Left lung (tissue), 4 donors: ENCODE measurements at regions not wholly inside any gene's neighbourhood (a gene's known extent, or its start where the extent isn't known, plus 50 kb on each side); places are given as distances from the start of the nearest gene placed in this dataset.
A peak's percentile ranks its signal among the peaks of the same experiment; 100 is the strongest.

Experiments
- ATAC-seq: fragments of 200-7000 bp; cut with Tn5 transposase; one replicate; pipeline ENCODE4 v1.9.1; 2020; ENCODE audit warnings: moderate library complexity
- DNase-seq, 4 donors: peaks; one replicate each; pipeline ENCODE4 v3.0.0-alpha.2; 2013 to 2020
- H3K27ac ChIP-seq, 2 donors: fragments of 200-600 bp; sonication (generic) in 1 of 2; one replicate each; pipeline versions ENCODE4 v1.5.0 to v1.8.0; 2020 to 2021
- H3K27me3 ChIP-seq, 2 donors: fragments of 200-600 bp; sonication (generic) in 1 of 2; one replicate each; pipeline versions ENCODE4 v1.5.0 to v1.8.0; 2020 to 2021
- H3K36me3 ChIP-seq, 2 donors: fragments of 200-600 bp; sonication (generic) in 1 of 2; one replicate each; pipeline versions ENCODE4 v1.5.0 to v1.8.0; 2020 to 2021
- H3K4me1 ChIP-seq, 2 donors: fragments of 200-600 bp; one replicate each; pipeline ENCODE4 v1.8.0; 2021
- H3K4me3 ChIP-seq, 2 donors: fragments of 200-600 bp; sonication (generic) in 1 of 2; one replicate each; pipeline versions ENCODE4 v1.5.0 to v1.8.0; 2020 to 2021; ENCODE audit warnings: mild to moderate bottlenecking in 1 of 2
- H3K9me3 ChIP-seq, 2 donors: fragments of 200-600 bp; sonication (generic) in 1 of 2; one replicate each; pipeline versions ENCODE4 v1.5.0 to v1.8.0; 2020 to 2021
- intact Hi-C, 2 donors: fragments of 100-400 bp; cut with DNase I; formaldehyde crosslinking; loops; one replicate each; pipeline versions ENCODE4 v1.11.2 to v1.14.2; 2022
- TF ChIP-seq, protein P1 (sequence below), 2 donors: fragments of 200-600 bp; sonication (generic) in 1 of 2; IDR thresholded peaks; one replicate each; pipeline versions ENCODE4 v1.5.0 to v1.8.0; 2021; ENCODE audit warnings: antibody characterized with exemption in 2 of 2
- donor health status: DM: no; HTN: yes; CAD: no.
- donor health status: DM: no; HTN: no; CAD: no.

DNA sequence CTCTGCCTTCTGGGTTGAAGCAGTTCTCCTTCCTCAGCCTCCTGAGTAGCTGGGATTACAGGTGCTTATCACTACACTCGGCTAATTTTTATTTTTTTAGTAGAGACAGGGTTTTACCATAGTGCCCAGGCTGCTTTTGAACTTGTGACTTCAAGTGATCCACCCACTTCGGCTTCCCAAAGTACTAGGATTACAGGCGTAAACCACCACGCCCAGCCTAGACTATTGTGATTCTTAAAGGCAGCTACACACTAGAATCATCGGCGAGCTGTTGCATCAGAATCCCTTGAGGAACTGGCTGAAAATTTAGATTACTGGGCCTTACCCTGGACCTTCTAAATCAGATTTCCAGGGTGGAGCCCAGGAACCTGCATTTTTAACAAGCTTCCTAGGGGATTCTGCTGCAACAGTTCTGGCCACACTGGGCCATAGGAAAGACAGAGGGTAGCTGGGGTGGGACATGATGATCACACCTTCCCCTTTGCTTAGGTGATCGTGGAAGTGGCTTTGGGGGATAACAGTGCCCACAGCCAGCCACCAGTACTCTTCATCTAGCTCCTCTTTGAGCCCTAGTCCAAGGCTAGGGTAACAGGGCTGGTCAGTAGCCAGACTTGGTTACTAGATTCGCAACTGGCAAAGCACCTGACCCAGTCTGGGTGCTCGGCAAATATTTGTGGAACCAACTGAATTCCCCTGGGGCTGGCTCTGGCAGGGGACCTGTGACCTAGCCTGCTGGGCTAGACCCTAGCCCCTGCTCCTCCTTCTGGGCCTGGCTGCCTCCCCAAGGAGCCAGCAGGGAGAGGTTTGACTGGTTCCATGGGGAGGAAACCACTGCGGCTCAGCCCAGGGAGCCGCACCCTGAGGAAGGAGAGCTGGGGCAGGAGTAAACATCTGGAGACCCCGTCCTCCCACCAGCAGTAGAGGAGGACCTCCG is 67.1 kb upstream of the DUSP5 start:
- DNase-seq = peak in 1 of 4 donors; percentile 31
- peaks cover 6 to 13% of the 10 kb centered on the region in 2 donors for H3K4me1 ChIP-seq

DNA sequence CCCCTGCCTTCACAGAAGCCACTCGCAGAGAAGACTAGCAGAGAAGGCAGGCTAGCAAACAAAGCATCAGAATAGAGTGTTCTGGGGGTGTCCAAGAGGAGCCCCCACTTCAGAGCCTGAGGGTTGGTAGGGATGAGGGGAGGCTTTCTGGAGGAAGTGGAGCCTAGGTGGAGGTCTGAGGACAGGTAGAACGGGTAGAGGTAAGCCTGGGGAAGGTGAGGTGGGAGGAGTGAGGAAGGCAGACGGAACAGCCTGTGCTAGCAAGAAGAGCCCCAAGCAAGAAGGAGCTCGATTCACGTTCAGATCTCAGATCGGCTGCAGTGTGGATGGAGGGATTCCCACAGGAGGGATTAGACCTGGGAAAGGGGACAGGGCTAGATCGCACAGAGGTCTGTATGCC is 66.0 kb upstream of the DUSP5 start:
- intact Hi-C loops = no loop called here

More for the DNA sequence above, 67.1 kb upstream of the DUSP5 start:
- no peaks in the 10 kb centered on the region for H3K36me3 ChIP-seq
- no peak overlapping the region for H3K27ac ChIP-seq
- H3K4me3 ChIP-seq = no peak overlapping the region
- intact Hi-C loops = no loop called here
- no peak for ATAC-seq
- TF ChIP-seq, protein P1, sequence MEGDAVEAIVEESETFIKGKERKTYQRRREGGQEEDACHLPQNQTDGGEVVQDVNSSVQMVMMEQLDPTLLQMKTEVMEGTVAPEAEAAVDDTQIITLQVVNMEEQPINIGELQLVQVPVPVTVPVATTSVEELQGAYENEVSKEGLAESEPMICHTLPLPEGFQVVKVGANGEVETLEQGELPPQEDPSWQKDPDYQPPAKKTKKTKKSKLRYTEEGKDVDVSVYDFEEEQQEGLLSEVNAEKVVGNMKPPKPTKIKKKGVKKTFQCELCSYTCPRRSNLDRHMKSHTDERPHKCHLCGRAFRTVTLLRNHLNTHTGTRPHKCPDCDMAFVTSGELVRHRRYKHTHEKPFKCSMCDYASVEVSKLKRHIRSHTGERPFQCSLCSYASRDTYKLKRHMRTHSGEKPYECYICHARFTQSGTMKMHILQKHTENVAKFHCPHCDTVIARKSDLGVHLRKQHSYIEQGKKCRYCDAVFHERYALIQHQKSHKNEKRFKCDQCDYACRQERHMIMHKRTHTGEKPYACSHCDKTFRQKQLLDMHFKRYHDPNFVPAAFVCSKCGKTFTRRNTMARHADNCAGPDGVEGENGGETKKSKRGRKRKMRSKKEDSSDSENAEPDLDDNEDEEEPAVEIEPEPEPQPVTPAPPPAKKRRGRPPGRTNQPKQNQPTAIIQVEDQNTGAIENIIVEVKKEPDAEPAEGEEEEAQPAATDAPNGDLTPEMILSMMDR (IDR thresholded peaks at IDR 0.05) = no peak
- H3K27me3 ChIP-seq = no peaks in the 10 kb centered on the region
- no peaks in the 10 kb centered on the region for H3K9me3 ChIP-seq

DNA sequence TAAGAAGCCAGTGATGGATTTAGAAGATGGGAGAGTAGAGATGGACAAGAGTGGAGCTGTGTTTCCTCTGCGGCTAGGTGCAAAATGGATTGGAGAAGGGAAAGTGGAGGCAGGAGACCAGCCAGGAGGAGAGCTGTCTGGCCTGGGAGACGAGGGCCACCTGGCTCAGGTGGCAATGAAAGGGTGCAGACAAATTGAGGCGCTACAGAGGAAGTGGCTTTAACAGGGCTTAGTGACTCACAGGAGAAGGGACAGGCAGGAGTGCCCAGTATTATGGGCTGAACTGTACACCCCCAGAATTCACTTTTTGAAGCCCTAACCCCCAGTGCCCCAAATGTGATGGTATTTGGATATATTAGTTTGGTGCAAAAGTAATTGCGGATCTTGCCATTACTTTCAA is 65.6 kb upstream of the DUSP5 start:
- Histone ChIP-seq H3K4me1 (no peaks in the 10 kb centered on the region), H3K36me3 (no peaks in the 10 kb centered on the region), H3K4me3 (no peak overlapping the region), H3K9me3 (no peaks in the 10 kb centered on the region), H3K27me3 (no peaks in the 10 kb centered on the region), H3K27ac (no peak overlapping the region)
- TF ChIP-seq, protein P1 (IDR thresholded peaks at IDR 0.05) = no peak
- DNase-seq (peak in 1 of 4 donors; percentile 6), ATAC-seq (no peak)
- intact Hi-C loops = no loop called here

More for the DNA sequence above, 66.0 kb upstream of the DUSP5 start:
- TF ChIP-seq, protein P1 (IDR thresholded peaks at IDR 0.05) = no peak
- Histone ChIP-seq H3K4me3 (no peak overlapping the region), H3K27me3 (no peaks in the 10 kb centered on the region), H3K27ac (no peak overlapping the region), H3K36me3 (no peaks in the 10 kb centered on the region), H3K4me1 (peaks cover 0 to 4% of the 10 kb centered on the region in 2 donors), H3K9me3 (no peaks in the 10 kb centered on the region)
- ATAC-seq (no peak), DNase-seq (no peak)

DNA sequence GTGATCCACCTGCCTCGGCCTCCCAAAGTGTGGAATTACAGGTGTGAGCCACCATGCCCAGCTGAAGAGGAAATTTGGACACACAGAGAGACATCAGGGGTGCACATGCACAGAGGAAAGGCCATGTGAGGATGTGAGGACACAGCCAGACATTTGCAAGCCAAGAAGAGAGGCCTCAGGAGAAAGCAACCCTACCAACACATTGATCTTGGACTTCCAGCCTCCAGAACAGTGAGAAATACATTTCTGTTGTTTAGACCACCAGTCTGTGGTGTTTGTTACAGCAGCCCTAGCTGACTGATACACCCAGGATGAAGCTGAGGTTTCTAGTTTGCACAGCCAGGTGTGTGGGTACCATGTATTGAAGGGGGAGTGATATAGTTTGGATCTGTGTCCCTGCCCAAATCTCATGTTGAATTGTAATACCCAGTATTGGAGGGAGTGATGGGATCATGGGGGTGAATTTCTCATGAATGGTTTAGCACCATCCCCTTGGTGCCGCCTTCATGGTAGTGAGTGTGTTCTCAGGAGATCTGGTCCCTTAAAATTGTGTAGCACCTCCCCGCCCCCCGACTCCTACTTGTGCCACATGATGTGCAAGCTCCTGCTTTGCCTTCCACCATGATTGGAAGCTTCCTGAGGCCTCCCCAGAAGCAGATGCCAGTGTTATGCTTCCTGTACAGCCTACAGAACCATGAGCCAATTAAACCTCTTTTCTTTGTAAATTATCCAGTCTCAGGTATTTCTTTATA is 64.7 kb upstream of the DUSP5 start:
- no peaks in the 10 kb centered on the region for H3K4me1 ChIP-seq
- DNase-seq (peak in 1 of 4 donors; percentile 3), ATAC-seq (no peak)
- intact Hi-C loops = no loop called here
- no peaks in the 10 kb centered on the region for H3K36me3 ChIP-seq
- TF ChIP-seq, protein P1 (IDR thresholded peaks at IDR 0.05) = no peak
- H3K27me3 ChIP-seq = no peaks in the 10 kb centered on the region
- H3K4me3 ChIP-seq = no peak overlapping the region
- H3K9me3 ChIP-seq = no peaks in the 10 kb centered on the region
- no peak overlapping the region for H3K27ac ChIP-seq

DNA sequence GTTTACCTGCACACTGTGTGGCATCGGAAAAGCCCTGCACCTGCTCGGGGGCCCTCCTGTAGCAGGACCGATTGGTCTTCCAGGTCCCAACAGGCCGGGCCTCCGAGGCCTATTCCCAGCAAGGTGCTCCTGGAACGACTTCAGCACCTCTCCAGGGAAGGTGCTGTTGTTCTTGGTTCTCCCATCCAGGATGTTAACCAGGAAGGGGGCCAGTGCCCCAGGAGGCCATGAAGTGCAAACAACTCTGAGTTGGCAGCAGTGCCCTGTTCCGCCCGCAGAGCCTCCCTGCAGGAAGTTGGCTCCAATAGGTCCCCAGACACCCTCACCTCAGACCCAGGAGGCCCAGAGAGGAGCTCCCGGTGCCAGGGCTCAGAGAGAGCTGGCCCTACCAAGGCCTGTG is 64.0 kb upstream of the DUSP5 start:
- intact Hi-C loops = no loop called here
- no peak overlapping the region for H3K4me3 ChIP-seq
- DNase-seq (peak in 1 of 4 donors; percentile 31), ATAC-seq (peak; percentile 46)
- TF ChIP-seq, protein P1 (IDR thresholded peaks at IDR 0.05) = no peak
- H3K36me3 ChIP-seq = no peaks in the 10 kb centered on the region
- no peak overlapping the region for H3K27ac ChIP-seq
- H3K27me3 ChIP-seq = no peaks in the 10 kb centered on the region
- H3K4me1 ChIP-seq = no peaks in the 10 kb centered on the region
- H3K9me3 ChIP-seq = no peaks in the 10 kb centered on the region
